ENCODE measurements at regions not wholly inside any gene's neighbourhood (a gene's known extent, or its start where the extent isn't known, plus 50 kb on each side); places are given as distances from the start of the nearest gene placed in this dataset.

GRCh38 chr13:74084375-74084935 lies 49.7 kb downstream of the KLF12 start:
- no peak for DNase-seq

- DNase-seq: no peak
Measured at GRCh38 chr13:74082741-74083160, 51.5 kb downstream of the KLF12 start.

- DNase-seq: peak; percentile 45
Measured at GRCh38 chr13:74080762-74081161, 53.4 kb downstream of the KLF12 start.

GRCh38 chr13:74077792-74078191 lies 56.4 kb downstream of the KLF12 start:
- DNase-seq: no peak

GRCh38 chr13:74077375-74077774 lies 56.8 kb downstream of the KLF12 start:
- DNase-seq: no peak

- DNase-seq: no peak
Measured at GRCh38 chr13:74074723-74075122, 59.5 kb downstream of the KLF12 start.

- DNase-seq: no peak
Measured at GRCh38 chr13:74073274-74073673, 60.9 kb downstream of the KLF12 start.

- no peak for DNase-seq
Measured at GRCh38 chr13:74070513-74070912, 63.7 kb downstream of the KLF12 start.

GRCh38 chr13:74070065-74070464 lies 64.1 kb downstream of the KLF12 start:
- DNase-seq: peak; percentile 56

GRCh38 chr13:74068471-74068870 lies 65.7 kb downstream of the KLF12 start:
- DNase-seq: peak; percentile 34

GRCh38 chr13:74067818-74068217 lies 66.4 kb downstream of the KLF12 start:
- DNase-seq: no peak

GRCh38 chr13:74066937-74067336 lies 67.3 kb downstream of the KLF12 start:
- no peak for DNase-seq

GRCh38 chr13:74064805-74065312 lies 69.3 kb downstream of the KLF12 start:
- DNase-seq: no peak

- no peak for DNase-seq
Measured at GRCh38 chr13:74063533-74064100, 70.6 kb downstream of the KLF12 start.

GRCh38 chr13:74062933-74063332 lies 71.3 kb downstream of the KLF12 start:
- peak; percentile 14 for DNase-seq

- DNase-seq: peak; percentile 38
Measured at GRCh38 chr13:74061926-74062595, 72.1 kb downstream of the KLF12 start.

GRCh38 chr13:74056801-74057542 lies 77.2 kb downstream of the KLF12 start:
- no peak for DNase-seq

- no peak for DNase-seq
Measured at GRCh38 chr13:74052402-74052928, 81.7 kb downstream of the KLF12 start.

- no peak for DNase-seq
Measured at GRCh38 chr13:74048756-74049155, 85.4 kb downstream of the KLF12 start.

- DNase-seq: no peak
Measured at GRCh38 chr13:74047931-74048600, 86.1 kb downstream of the KLF12 start.

- no peak for DNase-seq
Measured at GRCh38 chr13:74046431-74046830, 87.8 kb downstream of the KLF12 start.

GRCh38 chr13:74045583-74045982 lies 88.6 kb downstream of the KLF12 start:
- DNase-seq: no peak

GRCh38 chr13:74043237-74043636 lies 91.0 kb downstream of the KLF12 start:
- DNase-seq: no peak

All from CD4-positive, alpha-beta T cell treated with Interleukin-6 for 4 hours (primary cell).